GM10248 (cell line): ENCODE measurements at regions not wholly inside any gene's neighbourhood (a gene's known extent, or its start where the extent isn't known, plus 50 kb on each side); places are given as distances from the start of the nearest gene placed in this dataset.

Experiments used
- CTCF ChIA-PET: fragments of 300-600 bp; sonication (Branson Sonifier 250); formaldehyde crosslinking; extraction: SDS; loops from one replicate; lab custom pipeline; 2021; ENCODE audit warnings: antibody characterized with exemption; lab: Yijun Ruan, JAX
- POLR2A ChIA-PET: fragments of 350-650 bp; sonication (Branson Sonifier 250); formaldehyde crosslinking; extraction: SDS; loops from one replicate; lab custom pipeline; 2020; ENCODE audit warnings: antibody characterized with exemption; lab: Yijun Ruan, JAX
- DNase-seq: peaks from one replicate; pipeline ENCODE4 v3.0.0; 2012; ENCODE audit errors: extremely low spot score
- CTCF ChIP-seq: IDR thresholded peaks from 2 replicates; pipeline ENCODE4 v1.5.1; 2012; ENCODE audit warnings: mild to moderate bottlenecking, low read depth; ENCODE audit errors: extremely low read depth, missing control alignments, control extremely low read depth

- no peak for TF ChIP-seq CTCF
- no peak for DNase-seq
- CTCF ChIA-PET: no interaction called here
- POLR2A ChIA-PET: no interaction called here
Observed at GRCh38 chr9:79041266-79041665, 530.5 kb upstream of the TLE4 start.

- no peak for TF ChIP-seq CTCF
- CTCF ChIA-PET: interaction anchor here (1.1 to 1.3 kb wide), 4 partner anchors 10 to 74 kb away, joined by 3 to 4 read pairs (median 3); no protein-coding TSS in a partner anchor
- POLR2A ChIA-PET: no interaction called here
- DNase-seq: no peak
Observed at GRCh38 chr9:79043916-79044315, 527.8 kb upstream of the TLE4 start.

GRCh38 chr9:79046401-79046800, 525.4 kb upstream of the TLE4 start:
- ChIA-PET POLR2A (no interaction called here), CTCF (no interaction called here)
- no peak for TF ChIP-seq CTCF
- DNase-seq: no peak

- ChIA-PET POLR2A (no interaction called here), CTCF (no interaction called here)
- no peak for TF ChIP-seq CTCF
- DNase-seq: no peak
Observed at GRCh38 chr9:79049371-79049770, 522.4 kb upstream of the TLE4 start.

- POLR2A ChIA-PET: no interaction called here
Observed at GRCh38 chr9:79053598-79053997, 518.2 kb upstream of the TLE4 start.

GRCh38 chr9:79054500-79054899, 517.3 kb upstream of the TLE4 start:
- CTCF ChIA-PET: no interaction called here
- no peak for DNase-seq
- POLR2A ChIA-PET: no interaction called here
- no peak for TF ChIP-seq CTCF

More at GRCh38 chr9:79053598-79053997, 518.2 kb upstream of the TLE4 start:
- TF ChIP-seq CTCF: no peak
- CTCF ChIA-PET: no interaction called here
- no peak for DNase-seq

GRCh38 chr9:79056041-79056440, 515.7 kb upstream of the TLE4 start:
- no peak for DNase-seq
- POLR2A ChIA-PET: no interaction called here
- CTCF ChIA-PET: no interaction called here
- no peak for TF ChIP-seq CTCF
